ENCODE measurements at regions not wholly inside any gene's neighbourhood (a gene's known extent, or its start where the extent isn't known, plus 50 kb on each side); places are given as distances from the start of the nearest gene placed in this dataset.
"Not testable (repeated sequence)": the region's sequence is repeated elsewhere in the genome, so short reads cannot be mapped to it uniquely, and the experiment has no call there.

- DNase-seq, result no peak
These were observed 75.7 kb upstream of the GUCY1A1 start for GRCh38 chr4:155590796-155591585.

- no peak for DNase-seq
These were observed 78.2 kb upstream of the GUCY1A1 start for GRCh38 chr4:155588437-155588836.

DNA sequence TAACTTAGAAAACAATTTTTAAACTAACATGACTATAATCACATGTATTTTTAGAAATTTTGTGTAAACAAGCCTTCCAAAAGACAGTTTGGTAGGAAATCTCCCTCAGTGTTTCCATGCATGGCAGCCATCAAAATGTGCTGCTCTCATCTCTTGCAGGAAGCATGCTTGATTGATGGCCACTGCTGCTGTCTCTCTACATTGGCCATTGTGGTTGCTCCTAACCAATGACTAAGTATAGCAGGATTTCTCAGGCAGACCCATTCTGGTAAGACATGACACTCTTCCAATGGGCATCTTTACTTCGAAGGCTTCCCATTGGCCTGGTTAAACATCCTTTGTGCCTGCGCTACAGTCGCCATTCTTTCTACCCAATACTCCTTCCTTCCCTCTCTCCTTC is 78.9 kb upstream of the GUCY1A1 start:
- DNase-seq, result peak; percentile 18

GRCh38 chr4:155582971-155583437 is 83.6 kb upstream of the GUCY1A1 start:
- peak; percentile 25 for DNase-seq

GRCh38 chr4:155582041-155582440 is 84.6 kb upstream of the GUCY1A1 start:
- no peak for DNase-seq

DNA sequence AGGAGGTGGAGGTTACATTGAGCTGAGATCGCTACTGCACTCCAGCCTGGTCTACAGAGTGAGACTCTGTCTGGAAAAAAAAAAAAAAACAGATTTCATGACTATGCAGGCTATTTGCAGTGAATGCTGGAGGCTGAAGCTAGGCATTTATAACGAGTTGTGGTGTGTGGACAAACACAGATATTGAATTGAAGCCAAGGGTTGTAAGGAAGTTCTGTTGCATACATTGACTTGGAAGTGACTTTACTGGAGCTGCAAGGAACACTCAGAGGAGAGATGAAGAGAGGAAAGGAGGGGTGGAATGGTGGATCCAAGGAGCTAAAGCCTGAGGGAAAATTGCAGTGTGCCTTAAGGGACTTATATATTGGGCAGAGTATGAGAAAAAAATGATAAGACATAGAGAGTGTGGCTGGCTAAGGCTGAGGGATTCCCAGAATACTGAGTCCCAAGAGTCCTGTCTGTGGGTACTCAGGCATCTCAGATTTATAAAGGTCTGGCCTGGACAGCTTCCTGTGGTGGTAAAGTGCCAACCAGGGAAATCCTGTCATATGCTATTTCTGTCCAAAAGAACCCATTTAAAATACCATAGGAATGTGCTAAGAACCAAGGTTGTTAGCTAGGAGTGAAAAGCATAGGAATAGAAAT is 87.8 kb upstream of the GUCY1A1 start:
- no peak for DNase-seq

DNA sequence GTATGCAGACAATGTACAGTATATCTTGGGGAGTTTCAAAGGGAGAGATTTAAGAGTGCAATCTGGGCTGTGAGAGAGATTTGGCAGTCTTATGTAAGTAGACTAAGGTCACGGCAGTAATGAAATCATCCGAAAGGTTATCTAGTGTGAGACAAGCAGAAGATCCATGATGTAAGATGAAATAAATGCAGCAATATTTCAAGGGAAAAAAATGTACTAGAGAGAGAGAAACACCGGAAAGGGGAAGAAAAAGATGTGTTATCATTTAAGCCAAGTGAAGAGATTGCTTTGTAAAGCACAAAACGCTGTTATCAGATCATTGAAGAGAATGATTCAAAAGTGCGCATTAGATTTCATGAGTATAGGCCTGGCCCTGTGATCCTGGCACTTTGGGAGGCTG is 88.4 kb upstream of the GUCY1A1 start:
- no peak for DNase-seq

- DNase-seq, result not testable (repeated sequence)
These were observed 92.3 kb upstream of the GUCY1A1 start for GRCh38 chr4:155574329-155574728.

DNA sequence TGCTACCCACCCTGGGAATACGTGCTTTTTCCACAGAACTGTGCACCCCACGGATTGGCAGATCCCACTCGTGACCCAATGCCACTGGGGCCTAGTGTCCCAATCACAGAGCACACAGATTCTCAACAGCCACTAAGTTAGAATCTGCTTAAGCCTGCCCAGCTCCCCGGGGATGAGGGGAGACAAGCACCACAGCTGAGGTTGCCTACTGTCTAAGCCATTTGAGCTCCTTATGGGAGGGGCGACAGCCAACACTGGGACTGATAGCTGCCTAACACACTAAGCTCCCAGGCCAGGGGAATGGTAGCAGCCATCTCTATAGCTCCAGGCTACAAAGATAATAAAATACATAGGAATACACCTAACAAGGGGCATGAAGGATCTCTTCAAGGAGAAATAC is 93.5 kb upstream of the GUCY1A1 start:
- no peak for DNase-seq

- no peak for DNase-seq
These were observed 94.4 kb upstream of the GUCY1A1 start for GRCh38 chr4:155572106-155572703.

DNA sequence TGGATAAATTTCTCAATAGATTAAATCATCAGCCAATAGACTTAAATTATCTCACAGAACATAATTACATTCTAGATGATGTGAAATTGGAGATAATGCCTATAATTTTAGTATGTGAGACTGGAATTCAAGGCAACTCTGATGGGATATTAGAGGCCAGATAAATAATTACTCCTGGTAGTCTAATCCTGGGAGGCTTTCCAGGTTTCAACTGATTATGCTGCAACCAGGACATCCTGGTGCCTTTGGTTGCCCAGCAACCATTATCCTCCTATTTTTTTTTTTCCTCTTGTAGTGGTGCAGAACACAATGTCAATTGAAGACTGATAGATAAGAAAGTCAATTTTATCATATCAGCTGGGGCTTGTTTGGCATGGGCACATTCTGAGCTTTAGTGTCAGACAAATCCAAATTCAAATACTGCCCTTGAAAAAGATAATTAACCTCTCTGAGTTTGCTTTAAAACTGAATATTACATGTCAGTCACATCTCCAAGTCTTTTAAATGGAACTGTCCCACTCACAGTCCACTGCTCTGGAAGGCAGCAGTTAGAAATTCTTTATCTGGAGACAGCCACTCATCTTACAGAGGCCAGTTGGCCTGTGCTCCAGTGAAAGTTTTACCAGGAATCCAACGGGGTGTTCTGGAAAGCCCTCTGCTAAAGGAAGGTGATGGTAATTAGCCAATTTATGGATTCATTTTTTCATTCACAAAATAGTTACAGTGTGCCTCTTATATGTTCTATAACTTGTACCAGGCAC is 95.3 kb upstream of the GUCY1A1 start:
- no peak for DNase-seq

- DNase-seq, result no peak
These were observed 96.0 kb upstream of the GUCY1A1 start for GRCh38 chr4:155570661-155571060.

- no peak for DNase-seq
These were observed 96.6 kb upstream of the GUCY1A1 start for GRCh38 chr4:155569960-155570515.

DNA sequence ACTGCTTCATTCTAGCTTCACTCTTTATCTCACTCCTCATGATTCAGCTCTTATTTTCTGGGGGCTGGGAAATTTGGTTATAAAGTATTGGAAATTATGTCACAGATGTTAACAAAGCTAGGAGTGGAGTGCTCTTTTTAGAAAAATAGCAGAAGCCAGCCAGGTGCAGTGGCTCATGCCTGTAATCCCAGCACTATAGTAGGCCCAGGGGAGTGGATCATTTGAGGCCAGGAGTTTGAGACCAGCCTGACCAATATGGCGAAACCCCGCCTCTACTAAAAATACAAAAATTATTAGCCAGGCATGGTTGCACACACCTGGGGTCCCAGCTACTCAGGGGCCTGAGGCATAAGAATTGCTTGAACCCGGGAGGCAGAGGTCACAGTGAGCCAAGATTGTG is 97.2 kb upstream of the GUCY1A1 start:
- DNase-seq, result no peak

DNA sequence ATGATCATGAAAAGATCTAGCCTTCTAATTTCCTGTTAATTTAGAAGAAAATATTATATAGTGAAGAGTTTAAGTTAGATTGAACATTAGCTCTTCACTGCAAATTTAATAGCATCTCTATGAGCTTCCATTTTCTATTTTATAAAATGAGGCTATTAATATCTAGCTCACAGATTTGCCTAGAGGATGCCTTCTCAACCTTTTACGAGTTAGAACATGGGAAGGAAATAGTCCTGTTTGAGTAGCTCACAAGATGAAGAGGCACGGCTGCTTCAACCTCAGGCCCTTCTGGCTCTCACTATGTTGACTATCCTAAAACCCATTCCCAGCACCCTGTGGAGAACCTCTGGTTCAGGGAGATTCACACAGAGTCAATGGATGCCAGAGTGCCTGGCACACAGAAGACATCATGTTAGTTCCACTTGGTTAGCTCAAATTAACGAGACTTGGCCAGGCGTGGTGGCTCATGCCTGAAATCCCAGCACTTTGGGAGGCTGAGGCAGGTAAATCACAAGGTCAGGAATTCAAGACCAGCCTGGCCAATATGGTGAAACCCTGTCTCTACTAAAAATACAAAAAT is 97.9 kb upstream of the GUCY1A1 start:
- no peak for DNase-seq

- DNase-seq, result no peak
These were observed 100.3 kb upstream of the GUCY1A1 start for GRCh38 chr4:155566354-155566753.

GRCh38 chr4:155565776-155566175 is 100.9 kb upstream of the GUCY1A1 start:
- no peak for DNase-seq

DNA sequence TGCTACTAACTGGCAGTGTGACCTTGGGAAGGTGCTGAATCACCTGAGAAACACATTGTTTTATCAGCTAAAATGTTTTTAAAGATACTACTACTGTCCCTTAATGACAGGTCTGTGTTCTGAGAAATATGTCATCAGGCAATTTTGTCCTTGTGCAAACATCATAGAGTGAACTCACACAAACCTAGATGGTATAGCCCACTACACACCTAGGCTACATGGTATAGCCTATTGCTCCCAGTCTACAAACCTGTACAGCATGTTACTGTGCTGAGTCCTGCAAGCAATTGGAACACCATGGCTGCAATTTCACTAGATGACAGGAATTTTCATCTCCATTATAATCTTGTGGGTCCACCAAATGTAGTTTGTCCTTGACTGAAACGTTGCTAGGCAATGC is 101.3 kb upstream of the GUCY1A1 start:
- no peak for DNase-seq

- no peak for DNase-seq
These were observed 101.8 kb upstream of the GUCY1A1 start for GRCh38 chr4:155564880-155565279.

- DNase-seq, result no peak
These were observed 102.6 kb upstream of the GUCY1A1 start for GRCh38 chr4:155564086-155564485.

DNA sequence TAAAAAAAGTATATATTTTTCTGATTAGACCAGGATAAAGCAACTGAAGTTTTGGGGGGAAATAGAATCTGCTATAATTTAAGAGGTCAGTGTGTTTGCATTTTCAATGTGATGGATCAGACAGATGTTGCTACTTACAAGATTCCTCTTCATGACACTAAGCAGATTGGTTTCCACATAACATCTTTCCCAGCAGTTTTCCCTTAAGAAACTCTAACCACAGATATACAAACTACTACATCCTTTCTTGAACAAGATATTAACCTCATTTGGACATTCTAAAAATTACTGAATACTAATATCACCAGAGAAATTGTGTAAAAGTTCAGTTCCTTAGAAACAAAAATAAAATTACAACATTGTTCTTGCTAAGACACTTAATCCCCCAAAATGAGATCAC is 106.7 kb upstream of the GUCY1A1 start:
- DNase-seq, result no peak

GRCh38 chr4:155552180-155552579 is 114.5 kb upstream of the GUCY1A1 start:
- no peak for DNase-seq

- no peak for DNase-seq
These were observed 118.5 kb upstream of the GUCY1A1 start for GRCh38 chr4:155548173-155548572.
